DMS 273 (cell line): ENCODE measurements at regions not wholly inside any gene's neighbourhood (a gene's known extent, or its start where the extent isn't known, plus 50 kb on each side); places are given as distances from the start of the nearest gene placed in this dataset.
"Not testable (repeated sequence)": the region's sequence is repeated elsewhere in the genome, so short reads cannot be mapped to it uniquely, and the experiment has no call there.

Experiments
- DNase-seq: peaks from one replicate; lab custom pipeline; 2025; ENCODE audit not compliant: unreplicated experiment; lab: John Stamatoyannopoulos, UW

GRCh38 chr2:16739778-16740581 lies 74.3 kb upstream of the CYRIA start:
- no peak for DNase-seq

GRCh38 chr2:16738361-16739225 lies 73.0 kb upstream of the CYRIA start:
- DNase-seq: no peak

GRCh38 chr2:16737812-16738211 lies 72.2 kb upstream of the CYRIA start:
- DNase-seq: no peak

GRCh38 chr2:16736633-16737032 lies 71.0 kb upstream of the CYRIA start:
- DNase-seq: no peak

GRCh38 chr2:16729335-16729734 lies 63.7 kb upstream of the CYRIA start:
- no peak for DNase-seq

GRCh38 chr2:16728351-16729136 lies 62.9 kb upstream of the CYRIA start:
- no peak for DNase-seq

- not testable (repeated sequence) for DNase-seq
These were observed 62.2 kb upstream of the CYRIA start for GRCh38 chr2:16727849-16728248.

- DNase-seq: no peak
These were observed 61.6 kb upstream of the CYRIA start for GRCh38 chr2:16727256-16727655.

GRCh38 chr2:16726577-16726976 lies 60.9 kb upstream of the CYRIA start:
- DNase-seq: no peak

GRCh38 chr2:16726147-16726546 lies 60.5 kb upstream of the CYRIA start:
- DNase-seq: no peak

- no peak for DNase-seq
These were observed 59.9 kb upstream of the CYRIA start for GRCh38 chr2:16725549-16725948.

- no peak for DNase-seq
These were observed 57.0 kb upstream of the CYRIA start for GRCh38 chr2:16722677-16723076.

- no peak for DNase-seq
These were observed 56.5 kb upstream of the CYRIA start for GRCh38 chr2:16722126-16722525.

- not testable (repeated sequence) for DNase-seq
These were observed 55.9 kb upstream of the CYRIA start for GRCh38 chr2:16721529-16721928.

- DNase-seq: not testable (repeated sequence)
These were observed 55.1 kb upstream of the CYRIA start for GRCh38 chr2:16720737-16721136.

- no peak for DNase-seq
These were observed 53.8 kb upstream of the CYRIA start for GRCh38 chr2:16719485-16719808.

GRCh38 chr2:16718576-16719484 lies 53.2 kb upstream of the CYRIA start:
- DNase-seq: no peak

GRCh38 chr2:16717477-16717876 lies 51.8 kb upstream of the CYRIA start:
- DNase-seq: no peak

GRCh38 chr2:16716944-16717343 lies 51.3 kb upstream of the CYRIA start:
- DNase-seq: no peak

- DNase-seq: no peak
These were observed 50.4 kb upstream of the CYRIA start for GRCh38 chr2:16716024-16716423.
